DND-41 (cell line): ENCODE measurements at regions not wholly inside any gene's neighbourhood (a gene's known extent, or its start where the extent isn't known, plus 50 kb on each side); places are given as distances from the start of the nearest gene placed in this dataset.

Source experiments
- ATAC-seq: fragments of 200-7000 bp; cut with Tn5 transposase; 3 replicates; pipeline ENCODE4 v1.9.1; 2021; ENCODE audit warnings: low read depth; ENCODE audit not compliant: insufficient read depth
- DNase-seq: peaks from one replicate; pipeline ENCODE4 v3.0.0-alpha.2; 2020
- H2AFZ ChIP-seq: 2 replicates; pipeline ENCODE4 v1.6.0; 2012; ENCODE audit warnings: low read depth, low read length
- H3K27ac ChIP-seq: 2 replicates; pipeline ENCODE4 v1.5.1; 2012; ENCODE audit warnings: low read length, inconsistent platforms
- H3K27me3 ChIP-seq: fragments of 200-600 bp; sonication (generic); 2 replicates; pipeline ENCODE4 v1.6.0; 2012; ENCODE audit warnings: low read length, mild to moderate bottlenecking, inconsistent platforms; ENCODE audit not compliant: insufficient read depth, poor library complexity
- H3K36me3 ChIP-seq: 2 replicates; pipeline ENCODE4 v1.5.1; 2012; ENCODE audit warnings: low read length, inconsistent platforms; ENCODE audit not compliant: insufficient read depth
- H3K4me1 ChIP-seq: 2 replicates; pipeline ENCODE4 v1.5.1; 2012; ENCODE audit warnings: mild to moderate bottlenecking, low read length; ENCODE audit not compliant: insufficient read depth
- H3K4me2 ChIP-seq: 2 replicates; pipeline ENCODE4 v1.6.0; 2012; ENCODE audit warnings: mild to moderate bottlenecking, moderate library complexity, low read length, inconsistent platforms; ENCODE audit not compliant: insufficient read depth
- H3K4me3 ChIP-seq, 2 experiments: fragments of 200-600 bp in 1 of 2; shearing (Covaris generic) in 1 of 2; 2 replicates each; pipeline ENCODE4 v1.5.1; 2012 to 2016; ENCODE audit warnings: inconsistent platforms in 2 of 2, low read length in 2 of 2, mild to moderate bottlenecking in 2 of 2, low read depth in 1 of 2, moderate library complexity in 1 of 2
- H3K79me2 ChIP-seq: 2 replicates; pipeline ENCODE4 v1.6.0; 2012; ENCODE audit warnings: low read length, inconsistent platforms; ENCODE audit not compliant: insufficient read depth
- H3K9ac ChIP-seq: 2 replicates; pipeline ENCODE4 v1.6.0; 2012; ENCODE audit warnings: low read depth, mild to moderate bottlenecking, inconsistent platforms, low read length, moderate library complexity
- H3K9me3 ChIP-seq: 2 replicates; pipeline ENCODE4 v1.5.1; 2012; ENCODE audit warnings: low read length, moderate library complexity, mild to moderate bottlenecking, inconsistent platforms; ENCODE audit not compliant: insufficient read depth, severe bottlenecking
- H4K20me1 ChIP-seq: 2 replicates; pipeline ENCODE4 v1.6.0; 2012; ENCODE audit warnings: low read length; ENCODE audit not compliant: insufficient read depth
- EZH2 ChIP-seq: IDR thresholded peaks from 3 replicates; pipeline ENCODE4 v1.6.1; 2012; ENCODE audit warnings: borderline replicate concordance, low read depth, mild to moderate bottlenecking, moderate library complexity, low read length, inconsistent platforms; ENCODE audit not compliant: severe bottlenecking
- TF ChIP-seq, protein P1 (sequence below): IDR thresholded peaks from 2 replicates; pipeline ENCODE4 v1.5.1; 2012; ENCODE audit warnings: borderline replicate concordance, low read length, moderate library complexity, mild to moderate bottlenecking; ENCODE audit not compliant: poor library complexity, severe bottlenecking; ENCODE audit errors: extremely low read depth

DNA sequence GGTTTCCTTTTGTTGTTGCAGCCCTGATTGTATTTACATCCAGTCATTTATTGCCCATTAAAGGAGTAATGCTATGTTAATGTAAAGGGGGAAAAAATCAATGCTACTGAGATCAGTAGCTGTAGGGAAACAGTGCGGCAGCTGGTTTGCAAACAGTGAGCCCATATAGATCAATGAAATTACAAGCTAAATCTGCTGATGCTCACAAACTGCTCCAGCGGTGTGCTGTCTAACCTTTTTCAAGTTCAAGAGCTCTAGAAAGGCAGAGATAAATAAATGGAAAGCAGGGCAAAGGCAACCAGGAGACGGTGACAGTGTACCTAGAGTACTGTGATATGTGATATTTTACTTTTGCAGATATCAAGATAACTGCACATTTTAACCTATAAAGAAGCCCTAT lies 449.0 kb upstream of the MMS22L start:
- Histone ChIP-seq H3K4me1 (no peaks in the 10 kb centered on the region), H3K9me3 (no peaks in the 10 kb centered on the region), H3K4me2 (no peak overlapping the region), H3K27me3 (no peaks in the 10 kb centered on the region), H3K36me3 (no peaks in the 10 kb centered on the region), H3K79me2 (no peaks in the 10 kb centered on the region), H3K9ac (no peak overlapping the region), H4K20me1 (no peaks in the 10 kb centered on the region), H3K4me3 (no peak overlapping the region), H3K27ac (no peak overlapping the region), H2AFZ (no peak overlapping the region)
- TF ChIP-seq, protein P1, sequence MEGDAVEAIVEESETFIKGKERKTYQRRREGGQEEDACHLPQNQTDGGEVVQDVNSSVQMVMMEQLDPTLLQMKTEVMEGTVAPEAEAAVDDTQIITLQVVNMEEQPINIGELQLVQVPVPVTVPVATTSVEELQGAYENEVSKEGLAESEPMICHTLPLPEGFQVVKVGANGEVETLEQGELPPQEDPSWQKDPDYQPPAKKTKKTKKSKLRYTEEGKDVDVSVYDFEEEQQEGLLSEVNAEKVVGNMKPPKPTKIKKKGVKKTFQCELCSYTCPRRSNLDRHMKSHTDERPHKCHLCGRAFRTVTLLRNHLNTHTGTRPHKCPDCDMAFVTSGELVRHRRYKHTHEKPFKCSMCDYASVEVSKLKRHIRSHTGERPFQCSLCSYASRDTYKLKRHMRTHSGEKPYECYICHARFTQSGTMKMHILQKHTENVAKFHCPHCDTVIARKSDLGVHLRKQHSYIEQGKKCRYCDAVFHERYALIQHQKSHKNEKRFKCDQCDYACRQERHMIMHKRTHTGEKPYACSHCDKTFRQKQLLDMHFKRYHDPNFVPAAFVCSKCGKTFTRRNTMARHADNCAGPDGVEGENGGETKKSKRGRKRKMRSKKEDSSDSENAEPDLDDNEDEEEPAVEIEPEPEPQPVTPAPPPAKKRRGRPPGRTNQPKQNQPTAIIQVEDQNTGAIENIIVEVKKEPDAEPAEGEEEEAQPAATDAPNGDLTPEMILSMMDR, result no peak
- TF ChIP-seq EZH2, result no peak
- ATAC-seq (no peak), DNase-seq (no peak)

DNA sequence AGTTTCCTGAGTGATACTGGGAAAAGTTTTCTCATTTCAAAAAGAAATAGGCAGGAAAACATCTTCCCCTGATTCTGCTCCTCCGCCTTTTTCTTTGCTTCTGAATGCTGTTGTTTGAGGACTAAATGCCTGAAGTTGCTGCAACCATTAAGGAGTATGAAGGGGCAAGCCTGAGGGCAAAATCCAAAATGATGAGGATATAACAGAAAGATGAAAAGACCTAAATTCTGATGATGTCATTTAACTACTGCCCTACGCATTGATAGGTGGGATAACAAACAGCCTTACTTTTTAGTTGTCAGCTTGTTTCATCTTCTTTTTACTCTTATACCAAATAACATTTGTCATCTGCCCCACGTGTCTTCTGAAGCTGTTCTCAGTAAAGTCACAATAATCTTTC lies 474.6 kb upstream of the MMS22L start:
- Histone ChIP-seq H4K20me1 (no peaks in the 10 kb centered on the region), H3K79me2 (no peaks in the 10 kb centered on the region), H3K4me3 (no peak overlapping the region), H3K9ac (no peak overlapping the region), H3K4me2 (no peak overlapping the region), H3K27ac (no peak overlapping the region), H3K36me3 (no peaks in the 10 kb centered on the region), H3K9me3 (no peaks in the 10 kb centered on the region), H2AFZ (no peak overlapping the region), H3K27me3 (no peaks in the 10 kb centered on the region), H3K4me1 (no peaks in the 10 kb centered on the region)
- ATAC-seq (no peak), DNase-seq (no peak)
- no peak for TF ChIP-seq EZH2
- TF ChIP-seq, protein P1, result no peak

DNA sequence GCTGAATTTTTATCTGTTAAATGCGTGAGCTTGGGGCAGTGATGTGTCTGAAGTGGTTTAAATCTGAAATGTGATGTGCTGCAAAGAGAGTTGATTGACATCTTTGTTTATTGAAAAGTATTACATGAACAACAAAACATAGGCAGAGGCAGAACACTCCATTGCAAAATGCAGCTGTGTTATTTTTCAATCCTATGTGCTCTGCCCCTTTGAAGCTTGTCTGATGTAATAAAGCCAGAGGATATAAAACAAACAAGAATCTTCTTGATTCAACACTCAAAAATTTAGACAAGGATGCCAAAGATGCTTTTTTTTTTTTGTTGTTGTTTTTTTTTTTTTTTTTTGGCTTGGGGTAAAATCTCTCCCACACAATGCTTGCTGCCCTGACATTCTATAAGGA lies 482.4 kb upstream of the MMS22L start:
- no peak for DNase-seq

DNA sequence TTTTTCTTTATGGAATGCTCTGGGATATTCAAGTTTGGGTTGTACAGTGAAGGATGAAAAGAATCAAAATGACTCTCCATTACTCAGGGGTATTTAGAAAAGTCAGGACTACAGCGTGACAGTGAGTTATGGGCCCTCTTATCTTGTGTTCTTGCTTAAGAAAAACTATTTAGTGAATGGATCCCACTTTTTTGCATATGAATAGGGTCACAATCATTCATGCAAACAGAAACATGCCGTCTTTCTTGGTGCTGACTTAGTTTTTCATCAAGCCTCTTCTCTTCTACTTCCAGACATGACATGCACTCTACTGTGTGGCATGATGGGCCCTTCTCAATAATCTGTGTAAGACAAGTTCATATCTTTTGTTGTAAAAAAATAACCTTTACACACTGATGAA lies 488.4 kb upstream of the MMS22L start:
- ATAC-seq (no peak), DNase-seq (no peak)
- no peaks in the 10 kb centered on the region for H3K36me3 ChIP-seq
- no peak overlapping the region for H3K4me2 ChIP-seq
- H3K4me3 ChIP-seq, result no peak overlapping the region
- no peaks in the 10 kb centered on the region for H3K79me2 ChIP-seq
- H3K27ac ChIP-seq, result no peak overlapping the region
- no peak for TF ChIP-seq EZH2
- TF ChIP-seq, protein P1, result no peak
- H4K20me1 ChIP-seq, result no peaks in the 10 kb centered on the region
- no peak overlapping the region for H2AFZ ChIP-seq
- H3K9me3 ChIP-seq, result no peaks in the 10 kb centered on the region
- H3K27me3 ChIP-seq, result no peaks in the 10 kb centered on the region
- no peak overlapping the region for H3K9ac ChIP-seq
- no peaks in the 10 kb centered on the region for H3K4me1 ChIP-seq

More for the DNA sequence above, 482.4 kb upstream of the MMS22L start:
- H3K27me3 ChIP-seq, result no peaks in the 10 kb centered on the region
- H3K9me3 ChIP-seq, result no peaks in the 10 kb centered on the region
- TF ChIP-seq EZH2, result no peak
- H3K27ac ChIP-seq, result no peak overlapping the region
- no peak overlapping the region for H3K4me3 ChIP-seq
- no peaks in the 10 kb centered on the region for H4K20me1 ChIP-seq
- H3K4me1 ChIP-seq, result no peaks in the 10 kb centered on the region
- H3K79me2 ChIP-seq, result no peaks in the 10 kb centered on the region
- H3K4me2 ChIP-seq, result no peak overlapping the region
- no peak overlapping the region for H3K9ac ChIP-seq
- ATAC-seq, result no peak
- H3K36me3 ChIP-seq, result no peaks in the 10 kb centered on the region
- H2AFZ ChIP-seq, result no peak overlapping the region
